NCI-H345 treated with DMSO at 0.1 percent for 48 hours (cell line): ENCODE measurements at regions not wholly inside any gene's neighbourhood (a gene's known extent, or its start where the extent isn't known, plus 50 kb on each side); places are given as distances from the start of the nearest gene placed in this dataset.
"Not testable (repeated sequence)": the region's sequence is repeated elsewhere in the genome, so short reads cannot be mapped to it uniquely, and the experiment has no call there.

ENCODE experiments used
- DNase-seq: peaks from one replicate; lab custom pipeline; 2025; ENCODE audit not compliant: unreplicated experiment; lab: John Stamatoyannopoulos, UW

GRCh38 chr12:19972325-19973288 lies 395.7 kb upstream of the PDE3A start:
- no peak for DNase-seq

GRCh38 chr12:19978193-19978592 lies 390.1 kb upstream of the PDE3A start:
- DNase-seq: no peak

GRCh38 chr12:19979584-19979983 lies 388.8 kb upstream of the PDE3A start:
- DNase-seq: no peak

- DNase-seq: no peak
Measured at GRCh38 chr12:19981944-19982343, 386.4 kb upstream of the PDE3A start.

- no peak for DNase-seq
Measured at GRCh38 chr12:19988001-19988400, 380.3 kb upstream of the PDE3A start.

GRCh38 chr12:19988459-19988873 lies 379.9 kb upstream of the PDE3A start:
- no peak for DNase-seq

GRCh38 chr12:19988948-19989347 lies 379.4 kb upstream of the PDE3A start:
- DNase-seq: no peak

GRCh38 chr12:19991146-19991545 lies 377.2 kb upstream of the PDE3A start:
- DNase-seq: no peak

- no peak for DNase-seq
Measured at GRCh38 chr12:19992311-19992710, 376.0 kb upstream of the PDE3A start.

- DNase-seq: no peak
Measured at GRCh38 chr12:19994968-19995367, 373.4 kb upstream of the PDE3A start.

GRCh38 chr12:19997656-19998400 lies 370.5 kb upstream of the PDE3A start:
- no peak for DNase-seq

GRCh38 chr12:19998411-19998810 lies 369.9 kb upstream of the PDE3A start:
- no peak for DNase-seq

- DNase-seq: no peak
Measured at GRCh38 chr12:19998961-19999804, 369.2 kb upstream of the PDE3A start.

GRCh38 chr12:19999805-20000138 lies 368.6 kb upstream of the PDE3A start:
- no peak for DNase-seq

- no peak for DNase-seq
Measured at GRCh38 chr12:20000229-20000849, 368.0 kb upstream of the PDE3A start.

- no peak for DNase-seq
Measured at GRCh38 chr12:20003252-20003651, 365.1 kb upstream of the PDE3A start.

GRCh38 chr12:20004952-20005351 lies 363.4 kb upstream of the PDE3A start:
- no peak for DNase-seq

- DNase-seq: no peak
Measured at GRCh38 chr12:20006871-20007730, 361.2 kb upstream of the PDE3A start.

- DNase-seq: not testable (repeated sequence)
Measured at GRCh38 chr12:20009965-20010364, 358.4 kb upstream of the PDE3A start.

GRCh38 chr12:20011200-20011599 lies 357.1 kb upstream of the PDE3A start:
- no peak for DNase-seq
